Posterior cingulate gyrus (tissue), 11 donors: ENCODE measurements at regions not wholly inside any gene's neighbourhood (a gene's known extent, or its start where the extent isn't known, plus 50 kb on each side); places are given as distances from the start of the nearest gene placed in this dataset.
A peak's percentile ranks its signal among the peaks of the same experiment; 100 is the strongest.

ENCODE experiments used
- DNase-seq, 10 donors: peaks; one replicate each; pipeline versions ENCODE4 v3.0.0 to v3.0.0-alpha.2; 2020 to 2021; ENCODE audit warnings: mixed read lengths in 3 of 10
- intact Hi-C: fragments of 100-400 bp; cut with DNase I; formaldehyde crosslinking; loops from one replicate; pipeline ENCODE4 v1.15.1; 2023

DNA sequence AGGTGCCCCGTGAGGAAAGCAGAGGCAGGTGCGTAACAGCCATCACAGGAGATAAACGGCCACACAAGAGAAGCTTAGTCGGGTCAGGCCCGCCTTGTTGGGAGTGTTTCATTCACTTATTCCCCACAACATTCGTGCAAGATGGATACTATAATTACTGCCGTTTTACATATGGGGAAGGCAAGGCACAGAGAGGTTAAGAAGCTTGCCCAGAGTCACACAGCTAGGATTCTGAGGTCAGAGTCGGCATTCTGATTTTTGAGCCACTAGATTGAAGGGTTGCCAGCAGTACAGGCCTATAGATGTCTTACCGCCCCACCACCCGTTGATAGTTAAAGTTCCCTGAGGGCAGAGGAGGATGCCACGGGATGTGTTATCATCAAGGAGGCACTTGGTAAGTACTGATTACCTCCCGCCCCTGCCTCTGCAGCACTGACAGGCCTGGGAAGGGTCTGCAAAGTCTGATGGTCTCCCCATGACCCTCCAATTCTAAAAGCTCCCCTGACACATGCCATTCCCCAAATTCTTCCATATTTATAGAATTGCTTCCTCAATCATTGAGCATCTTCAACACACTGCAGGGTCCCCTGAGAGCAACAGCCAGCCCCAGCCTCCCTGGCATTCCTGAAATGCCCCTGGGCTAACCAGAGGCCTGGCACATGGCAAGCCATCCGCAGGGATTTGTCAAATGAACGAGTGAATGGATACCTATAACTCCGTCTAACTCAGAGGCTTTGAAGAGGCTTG is 74.7 kb upstream of the CLDN14 start:
- intact Hi-C loops = no loop called here
- no peak for DNase-seq

DNA sequence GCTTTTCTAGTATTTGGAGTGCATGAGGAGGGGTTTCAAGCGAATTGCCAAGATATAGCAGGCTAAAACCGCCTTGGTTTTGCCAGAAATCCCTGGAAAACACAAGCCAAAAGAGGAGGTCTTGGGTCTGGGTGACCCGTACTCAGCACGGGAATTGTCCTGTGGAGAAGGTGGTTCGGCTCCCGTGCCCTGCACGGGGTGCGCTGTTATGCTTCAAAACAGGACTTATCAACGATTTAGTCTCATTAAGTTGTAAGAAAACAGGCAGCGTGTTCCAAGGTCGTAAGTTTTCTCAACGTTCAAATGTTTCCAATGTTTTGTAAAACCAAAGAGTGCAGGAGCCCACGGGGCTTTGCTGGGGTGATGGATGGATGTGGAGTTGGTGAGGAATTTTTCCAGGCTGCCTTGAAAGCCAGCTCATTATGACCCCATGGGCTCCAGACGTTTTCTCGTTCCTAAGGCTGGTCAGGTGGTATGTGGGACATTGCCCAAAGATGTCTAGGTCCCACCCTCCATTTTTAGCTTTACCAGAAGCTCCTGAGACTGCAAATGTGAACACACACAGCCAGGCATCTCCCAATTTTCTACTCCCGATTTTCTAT is 75.4 kb upstream of the CLDN14 start:
- intact Hi-C loops = no loop called here
- DNase-seq = no peak

DNA sequence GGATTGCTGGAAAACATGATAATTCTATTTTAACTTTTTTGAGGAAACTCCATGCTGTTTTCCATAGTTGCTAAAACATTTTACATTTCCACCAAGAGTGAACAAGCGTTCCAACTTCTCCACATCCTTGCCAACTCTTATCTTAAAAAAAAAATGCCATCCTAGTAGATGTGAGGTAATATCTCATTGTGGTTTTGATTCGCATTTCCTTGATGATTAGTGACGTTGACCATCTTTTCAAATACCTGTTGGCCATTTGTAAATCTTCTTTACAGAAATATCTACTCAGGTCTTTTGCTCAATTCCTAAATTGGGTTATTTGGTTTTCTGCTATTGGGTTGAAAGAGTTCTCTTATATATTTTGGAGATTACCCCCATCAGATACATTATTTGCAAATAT is 77.4 kb upstream of the CLDN14 start:
- intact Hi-C loops = no loop called here
- no peak for DNase-seq

DNA sequence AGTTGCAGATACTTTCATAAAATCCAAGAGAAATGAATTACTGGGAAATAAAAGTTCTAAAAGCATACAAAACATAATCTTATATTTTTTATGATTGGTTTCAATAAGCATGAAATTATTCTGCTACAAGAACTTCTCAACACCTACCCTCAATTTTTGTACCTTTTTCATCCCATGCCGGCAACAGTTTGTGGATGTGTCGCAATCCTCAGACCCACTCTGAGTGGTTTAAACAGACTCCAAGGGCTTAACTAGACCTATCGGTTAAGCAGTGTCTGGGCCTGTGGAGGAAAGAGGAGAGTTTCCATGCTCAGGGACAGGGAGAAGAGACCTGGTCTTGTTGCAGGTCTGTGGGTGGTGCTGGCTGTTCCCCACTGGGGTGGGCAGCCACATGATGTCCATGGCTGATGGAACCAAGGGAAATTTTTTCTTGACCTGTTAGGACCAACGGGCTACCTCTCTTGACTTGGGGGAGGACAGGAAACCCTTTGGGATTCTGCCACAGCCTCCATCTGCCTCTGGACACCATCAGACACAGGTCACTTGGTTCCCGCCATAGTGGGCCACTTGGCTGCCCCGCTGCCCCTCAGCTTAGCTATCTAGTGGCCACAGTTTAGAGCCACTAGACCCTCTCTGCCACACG is 81.1 kb upstream of the CLDN14 start:
- DNase-seq = no peak
- intact Hi-C loops = no loop called here

DNA sequence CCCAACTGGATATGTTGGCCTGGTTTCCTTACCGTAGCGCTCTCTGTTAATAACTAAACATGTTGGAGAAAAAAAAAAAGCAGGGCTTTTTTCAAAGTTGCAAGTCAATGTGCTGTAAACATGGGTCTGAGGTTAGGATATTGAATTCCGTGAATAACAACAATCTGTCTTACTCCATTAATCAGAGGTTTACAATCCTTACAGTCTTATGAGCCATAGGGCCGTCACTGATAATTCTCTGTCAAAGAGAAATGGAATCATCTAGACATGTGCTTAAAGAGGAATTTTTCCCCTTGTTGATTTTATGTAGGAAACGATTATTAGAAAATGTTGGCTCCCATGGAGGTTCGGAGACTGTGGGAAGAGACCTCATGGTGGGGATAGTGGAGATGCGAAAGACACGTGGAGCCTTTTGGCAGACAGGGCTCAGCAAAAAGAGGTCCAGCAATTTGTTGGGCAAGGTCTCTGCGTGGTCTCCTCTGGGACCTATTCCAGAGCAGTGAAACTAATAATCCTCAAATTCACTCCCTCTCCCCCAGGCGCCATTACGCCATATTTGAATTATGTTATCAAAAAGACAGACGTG is 83.5 kb upstream of the CLDN14 start:
- no peak for DNase-seq
- intact Hi-C loops = no loop called here

DNA sequence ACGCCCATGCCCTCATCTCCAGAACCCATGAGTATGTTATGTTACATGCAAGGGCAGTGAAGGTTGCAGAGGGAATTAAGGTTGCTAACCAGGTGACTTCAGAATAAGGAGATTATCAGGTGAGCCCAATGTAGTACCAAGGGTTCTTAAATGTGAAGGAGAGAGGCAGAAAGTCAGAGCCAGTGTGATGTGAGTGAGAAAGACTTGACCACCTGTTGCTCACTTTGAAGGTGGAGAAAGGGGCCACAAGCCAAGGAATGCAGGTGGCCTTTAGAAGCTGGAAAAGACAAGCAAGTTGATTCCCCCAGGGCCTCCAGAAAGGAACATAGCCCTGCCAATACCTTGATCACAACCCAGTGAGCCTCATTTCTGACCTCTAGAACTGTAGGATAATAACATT is 84.7 kb upstream of the CLDN14 start:
- DNase-seq = no peak
- intact Hi-C loops = no loop called here

DNA sequence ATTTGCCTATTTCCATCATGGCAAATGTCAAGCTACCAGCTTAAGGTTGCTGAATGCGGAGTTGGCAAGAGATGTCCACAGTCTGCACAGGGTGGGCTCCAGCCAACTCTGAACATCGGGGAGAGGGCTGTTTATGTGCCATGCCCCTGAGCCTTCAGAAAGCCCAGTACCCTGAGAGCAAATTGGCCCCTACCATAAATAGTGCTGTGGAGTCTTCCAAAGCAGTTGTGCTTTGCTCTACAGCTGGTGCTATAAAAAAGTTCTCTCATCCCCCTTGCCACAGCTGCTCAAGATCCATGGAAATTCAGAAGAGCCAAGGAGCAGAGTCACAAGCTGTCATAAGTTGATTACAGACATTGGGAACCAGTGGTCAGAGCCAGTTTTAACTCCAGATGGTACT is 85.6 kb upstream of the CLDN14 start:
- intact Hi-C loops = no loop called here
- DNase-seq = no peak

DNA sequence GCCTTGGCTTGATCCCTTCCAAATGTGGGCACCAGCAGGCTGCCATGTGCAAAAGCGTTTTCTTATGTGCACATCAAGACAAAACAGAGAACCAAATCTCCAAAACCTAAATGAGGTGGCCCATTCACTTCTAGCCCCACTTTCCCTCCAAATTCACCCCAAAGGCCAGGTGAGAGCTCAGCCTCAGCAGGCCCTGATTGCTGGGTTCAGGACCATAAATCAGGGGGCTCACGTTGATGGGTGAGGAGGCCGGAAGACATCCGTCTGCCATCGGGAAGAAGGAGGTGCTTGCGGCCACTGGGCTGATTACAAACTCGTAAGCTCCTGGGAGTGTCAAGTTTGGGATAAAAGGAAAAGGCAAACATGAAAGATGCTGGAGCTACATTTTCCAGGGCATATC is 86.7 kb upstream of the CLDN14 start:
- intact Hi-C loops = no loop called here
- no peak for DNase-seq

DNA sequence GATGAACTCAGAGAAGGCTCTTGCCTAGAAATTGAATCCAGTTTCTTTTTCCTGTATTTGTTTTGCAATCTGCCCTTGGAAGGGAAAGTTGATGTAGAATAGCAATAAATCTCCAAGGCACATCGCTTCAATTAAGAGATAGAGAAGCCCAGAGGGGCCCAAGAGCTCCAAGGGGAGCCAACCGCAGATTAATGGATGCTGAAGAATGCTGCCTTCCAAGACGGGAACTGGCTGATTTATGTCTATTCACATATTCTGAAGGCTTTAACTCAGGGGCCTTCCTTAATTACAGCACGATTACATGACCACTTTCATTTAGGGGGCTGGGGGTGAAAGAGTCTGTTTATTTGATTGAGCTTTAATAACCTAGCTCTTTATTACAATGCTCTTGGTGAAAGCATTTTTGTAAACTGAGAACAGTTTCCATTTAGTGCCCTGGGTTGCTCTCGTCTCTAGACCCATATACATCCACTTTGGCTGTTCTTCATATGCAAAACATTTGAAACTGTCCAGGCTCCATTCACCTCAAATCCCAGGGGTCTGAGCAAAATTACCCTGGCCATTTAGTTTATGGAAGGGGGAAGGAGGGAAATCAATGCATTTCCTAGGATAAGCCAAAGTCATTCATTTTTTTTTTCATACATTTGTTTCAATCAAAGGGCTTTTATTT is 87.4 kb upstream of the CLDN14 start:
- intact Hi-C loops = no loop called here
- no peak for DNase-seq

DNA sequence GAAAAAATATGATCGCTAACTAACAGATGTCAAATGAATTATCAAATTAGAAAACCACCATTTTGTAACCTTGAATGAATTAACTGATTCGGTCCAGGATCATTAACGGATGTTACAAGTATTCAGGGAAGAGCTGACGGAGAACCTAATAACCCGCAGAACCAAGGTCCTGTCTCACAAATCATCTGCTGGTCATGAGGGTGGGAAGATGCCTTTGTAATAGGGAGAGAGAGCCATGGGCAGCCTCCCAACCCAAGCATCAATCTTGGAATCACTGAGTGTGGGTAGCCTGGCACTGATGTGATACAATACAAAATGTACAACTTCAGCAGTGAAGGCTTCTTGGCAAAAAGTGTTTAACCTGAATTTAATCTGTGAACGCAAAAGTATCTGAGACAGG is 89.6 kb upstream of the CLDN14 start:
- intact Hi-C loops = no loop called here
- no peak for DNase-seq

DNA sequence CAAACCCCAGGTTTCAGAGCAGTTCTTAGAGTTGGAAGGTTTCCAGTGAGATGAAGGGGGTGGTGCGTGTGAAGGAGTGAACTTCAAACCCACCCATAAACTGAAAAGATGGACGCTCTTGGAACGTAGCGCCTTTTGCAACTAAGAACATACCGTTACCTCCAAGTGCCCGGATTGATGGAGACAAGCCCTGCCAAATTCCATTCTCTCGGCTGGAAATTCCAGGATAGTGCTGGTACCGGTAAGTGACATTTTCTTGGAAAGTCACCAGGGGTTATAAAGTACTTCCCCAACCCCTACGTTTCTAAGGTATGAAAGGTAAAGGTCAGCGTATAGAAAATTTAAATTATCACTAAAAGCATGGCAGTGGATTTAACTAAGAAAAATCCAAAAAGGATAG is 91.6 kb upstream of the CLDN14 start:
- intact Hi-C loops = no loop called here
- DNase-seq = no peak

DNA sequence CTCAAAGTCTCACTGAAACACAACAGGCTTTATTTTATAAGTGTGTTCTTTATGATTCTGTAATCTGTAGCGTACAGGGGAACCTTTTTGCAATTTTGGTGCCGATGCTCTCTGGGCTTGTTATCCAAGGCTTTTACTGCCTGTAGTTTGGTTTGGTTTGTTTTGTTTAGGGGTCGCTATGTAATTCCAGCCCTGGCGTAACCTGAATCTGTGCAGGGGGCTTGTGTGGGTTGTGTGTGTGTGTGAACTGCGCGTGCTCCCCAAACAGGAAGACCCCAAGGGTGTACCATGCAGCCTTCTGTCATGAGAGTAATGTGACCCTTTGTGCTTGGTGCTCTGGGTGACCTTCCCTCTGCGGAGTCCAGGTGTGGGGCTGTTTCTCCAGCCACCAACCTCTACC is 92.1 kb upstream of the CLDN14 start:
- no peak for DNase-seq
- intact Hi-C loops = no loop called here

DNA sequence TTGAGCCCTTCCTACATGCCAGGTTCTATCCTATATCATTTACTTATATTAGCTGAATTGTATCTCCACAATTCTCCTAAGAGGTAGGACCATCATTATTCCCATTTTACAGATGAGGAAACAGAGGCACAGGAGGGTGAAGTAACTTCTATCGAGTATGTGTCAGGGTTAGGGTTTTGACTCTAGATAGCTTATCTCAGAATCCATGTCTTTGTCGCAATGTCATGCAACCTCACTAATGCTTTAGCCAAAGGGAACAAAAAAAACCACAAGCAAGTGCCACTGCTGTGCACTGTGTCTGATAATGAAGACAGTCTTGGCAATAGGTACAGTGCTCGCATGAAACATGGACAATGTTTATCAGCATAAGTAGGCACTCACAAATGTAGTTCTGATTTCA is 95.4 kb upstream of the CLDN14 start:
- intact Hi-C loops = no loop called here
- no peak for DNase-seq

DNA sequence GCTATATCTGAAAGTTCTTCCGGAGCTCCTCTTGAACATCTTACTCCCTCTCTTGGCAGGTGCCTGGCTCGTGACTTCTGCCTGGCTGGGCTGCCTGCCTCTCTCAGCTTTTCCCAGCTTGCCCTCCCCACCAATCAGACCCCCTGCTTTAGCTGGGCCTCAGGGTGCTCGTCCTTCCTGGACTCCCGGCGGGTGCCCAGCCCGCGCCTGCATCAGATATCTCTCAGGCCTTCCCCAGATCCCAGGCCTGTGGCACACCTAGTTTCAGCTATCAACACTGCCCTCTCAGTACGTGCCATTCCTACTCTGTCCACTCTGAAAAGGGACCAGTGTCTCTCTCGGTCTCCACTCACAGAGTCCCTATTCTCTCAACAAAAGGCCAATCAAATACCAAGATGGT is 96.5 kb upstream of the CLDN14 start:
- intact Hi-C loops = no loop called here
- DNase-seq = no peak

DNA sequence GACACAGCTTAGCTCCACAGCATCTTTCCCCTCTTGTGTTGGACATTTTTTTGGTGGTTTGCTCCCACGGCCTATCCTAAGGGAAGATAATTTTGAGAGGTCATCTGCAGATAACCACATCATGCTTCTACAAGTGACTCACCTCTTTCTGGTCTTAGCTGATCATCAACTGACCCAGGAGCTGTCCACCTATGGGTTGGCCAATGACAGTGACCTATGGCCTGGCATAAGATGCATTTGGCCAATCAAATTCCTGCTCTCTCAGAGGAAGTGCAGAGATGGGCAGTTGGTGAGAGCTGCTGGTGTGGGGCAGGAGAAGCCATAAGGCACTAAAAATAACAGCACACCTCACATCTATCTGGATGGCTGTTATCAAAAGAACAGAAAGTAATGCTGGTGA is 100.0 kb upstream of the CLDN14 start:
- no peak for DNase-seq
- intact Hi-C loops = no loop called here

DNA sequence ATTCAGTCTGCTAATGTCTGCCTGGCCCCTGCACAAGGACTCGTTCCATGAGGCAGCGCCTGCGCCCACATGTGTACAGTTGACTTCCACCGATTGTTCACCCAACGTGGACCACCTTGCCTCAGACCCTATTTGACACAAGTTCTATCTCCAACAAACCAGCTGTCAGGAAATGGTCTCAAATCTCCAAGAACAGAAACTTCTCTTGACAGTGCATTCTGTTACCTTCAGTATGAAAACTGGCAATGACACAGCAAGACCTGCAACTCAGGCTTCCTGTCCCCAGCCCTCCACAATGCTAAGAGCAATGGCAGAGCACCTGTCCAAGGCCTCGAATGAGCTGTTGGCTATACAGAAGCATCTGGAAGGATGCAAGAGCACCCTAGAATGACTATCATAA is 102.3 kb upstream of the CLDN14 start:
- intact Hi-C loops = no loop called here
- no peak for DNase-seq

DNA sequence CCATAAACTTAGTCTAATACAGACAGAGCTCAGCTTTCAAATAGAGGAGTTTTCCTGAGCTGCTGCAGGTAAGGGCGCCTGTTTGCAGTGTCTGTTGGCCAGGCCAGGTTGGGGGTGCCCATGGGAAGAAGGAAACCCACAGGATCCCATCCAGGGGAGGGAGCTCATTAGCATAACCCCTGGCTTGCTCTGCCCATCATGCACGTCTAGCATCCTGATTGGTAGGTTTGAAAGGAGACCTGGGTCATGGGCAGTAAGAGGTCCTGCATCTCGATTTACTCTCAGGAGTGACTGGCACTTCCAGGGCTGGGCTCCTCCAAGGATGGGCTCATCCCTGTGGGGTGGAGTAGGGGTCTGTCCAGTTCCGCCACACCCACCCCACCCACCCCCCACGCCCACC is 103.7 kb upstream of the CLDN14 start:
- intact Hi-C loops = no loop called here
- no peak for DNase-seq

DNA sequence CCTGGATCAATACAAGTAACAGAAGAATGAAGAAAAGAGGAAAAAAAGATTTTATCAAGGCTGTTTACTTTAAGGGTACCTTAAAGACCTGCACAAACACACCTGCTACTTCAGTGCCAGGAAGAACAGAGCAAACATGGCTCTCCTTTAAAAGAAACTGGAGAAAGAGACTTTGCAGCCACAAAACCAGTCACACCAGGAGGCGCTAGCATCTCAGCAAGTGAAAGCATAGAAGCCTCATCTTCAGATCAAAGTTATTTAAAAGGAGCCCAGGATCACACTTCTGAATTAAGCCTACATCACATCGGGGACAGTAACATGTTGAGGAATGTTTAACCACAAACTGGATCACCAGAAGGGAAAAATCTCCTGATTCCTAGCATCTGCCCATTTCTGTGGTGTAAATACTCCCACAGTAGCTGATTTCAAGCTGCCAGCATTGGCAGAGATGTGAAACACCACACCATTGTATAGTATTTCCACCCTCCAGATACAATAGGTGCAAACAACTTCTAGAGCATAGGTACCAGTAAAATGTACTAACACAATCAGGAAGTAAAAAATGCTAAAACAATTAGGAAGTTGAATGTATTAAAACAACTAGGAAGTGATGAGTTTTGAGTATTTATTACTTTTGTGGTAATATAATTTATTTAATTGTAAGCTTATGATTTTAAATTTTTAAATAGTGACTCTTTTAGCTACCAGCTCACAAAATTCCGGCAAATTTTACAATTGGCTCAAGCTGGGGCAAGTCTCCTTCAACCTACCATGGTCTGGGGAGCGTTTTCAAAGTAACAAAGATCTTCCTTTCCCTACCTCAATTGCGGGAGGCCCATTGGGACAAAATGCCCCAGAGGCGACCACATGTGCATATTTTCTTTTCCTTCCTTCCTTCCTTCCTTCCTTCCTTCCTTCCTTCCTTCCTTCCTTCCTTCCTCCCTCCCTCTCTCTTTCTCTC is 105.3 kb upstream of the CLDN14 start:
- DNase-seq = no peak
- intact Hi-C loops = no loop called here

DNA sequence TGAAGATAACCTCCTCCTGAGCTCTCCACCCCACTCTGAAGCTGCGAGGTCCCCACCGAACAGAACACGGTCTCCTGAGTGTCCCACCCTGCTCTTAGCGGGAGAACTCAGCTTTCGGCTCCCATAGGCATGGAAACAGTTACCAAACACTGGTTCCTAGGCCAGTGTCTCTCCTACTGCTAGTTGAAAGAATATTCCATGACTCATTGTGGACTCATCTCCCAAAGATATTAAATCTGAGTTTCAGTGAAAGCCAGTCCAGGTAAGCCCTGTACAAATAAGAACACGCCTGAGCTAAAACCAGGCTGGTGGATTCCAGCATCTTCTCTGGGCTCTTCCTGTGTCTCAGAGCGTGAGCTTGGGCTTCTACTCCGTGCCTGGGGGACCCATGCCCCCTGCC is 107.5 kb upstream of the CLDN14 start:
- no peak for DNase-seq
- intact Hi-C loops = no loop called here

DNA sequence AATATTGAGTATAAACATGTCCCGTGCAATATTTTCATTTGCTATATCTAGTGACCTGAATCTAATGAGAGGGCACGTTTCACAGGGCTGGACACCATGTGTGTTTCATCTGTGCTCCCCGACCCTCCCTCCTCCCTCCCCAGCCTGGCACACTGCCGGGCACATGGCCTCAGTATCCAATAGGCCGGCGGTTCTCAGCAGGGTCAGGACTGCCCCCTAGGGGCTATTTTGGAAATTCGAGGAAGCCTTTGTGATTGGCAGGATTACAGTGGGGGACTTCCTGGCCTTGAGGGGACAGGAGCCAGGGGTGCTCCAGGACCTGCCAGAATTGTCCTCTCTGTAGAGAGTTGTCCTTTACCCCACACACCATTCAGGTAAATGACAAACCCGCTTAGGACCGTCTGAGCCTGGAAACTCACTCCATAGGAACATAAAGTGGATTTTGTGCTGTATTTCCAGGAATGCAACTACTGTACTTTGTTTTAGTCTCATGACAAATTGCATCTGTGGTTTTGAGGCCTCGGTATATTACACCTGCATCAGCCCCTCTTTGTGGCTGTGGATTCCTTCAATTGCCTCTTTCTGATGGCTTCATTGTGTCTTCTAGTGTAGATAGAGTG is 109.5 kb upstream of the SIM2 start:
- intact Hi-C loops = no loop called here
- peak in 4 of 10 donors; percentile 13 to 80 (median 28) for DNase-seq
